ENCODE measurements at regions not wholly inside any gene's neighbourhood (a gene's known extent, or its start where the extent isn't known, plus 50 kb on each side); places are given as distances from the start of the nearest gene placed in this dataset.

GRCh38 chr22:48319321-48320047, 1508.2 kb downstream of the BRD1 start:
- TF ChIP-seq GATA2 (IDR thresholded peaks at IDR 0.05; ENCODE audit: low read depth, low read length) (no peak), GATA3 (IDR thresholded peaks at IDR 0.05; ENCODE audit: low read depth, low read length) (no peak)
